ENCODE measurements at regions not wholly inside any gene's neighbourhood (a gene's known extent, or its start where the extent isn't known, plus 50 kb on each side); places are given as distances from the start of the nearest gene placed in this dataset.

- no peak for TF ChIP-seq PRDM6 (tag by site-specific recombination; IDR thresholded peaks at IDR 0.05)
- no peak for TF ChIP-seq ZBTB49 (tag by site-specific recombination; IDR thresholded peaks at IDR 0.05; ENCODE audit: low read depth)
- TF ChIP-seq IKZF3 (tag by site-specific recombination; IDR thresholded peaks at IDR 0.05) = no peak
- no peak for TF ChIP-seq CTCF (tag by site-specific recombination; IDR thresholded peaks at IDR 0.05)
- no peak for TF ChIP-seq ZNF24 (tag by site-specific recombination; IDR thresholded peaks at IDR 0.05)
- TF ChIP-seq ZNF791 (tag by site-specific recombination; IDR thresholded peaks at IDR 0.05) = no peak
- TF ChIP-seq, protein P1, sequence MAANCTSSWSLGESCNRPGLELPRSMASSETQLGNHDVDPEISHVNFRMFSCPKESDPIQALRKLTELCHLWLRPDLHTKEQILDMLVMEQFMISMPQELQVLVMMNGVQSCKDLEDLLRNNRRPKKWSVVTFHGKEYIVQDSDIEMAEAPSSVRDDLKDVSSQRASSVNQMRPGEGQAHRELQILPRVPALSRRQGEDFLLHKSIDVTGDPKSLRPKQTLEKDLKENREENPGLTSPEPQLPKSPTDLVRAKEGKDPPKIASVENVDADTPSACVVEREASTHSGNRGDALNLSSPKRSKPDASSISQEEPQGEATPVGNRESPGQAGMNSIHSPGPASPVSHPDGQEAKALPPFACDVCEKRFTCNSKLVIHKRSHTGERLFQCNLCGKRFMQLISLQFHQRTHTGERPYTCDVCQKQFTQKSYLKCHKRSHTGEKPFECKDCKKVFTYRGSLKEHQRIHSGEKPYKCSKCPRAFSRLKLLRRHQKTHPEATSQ (tag by site-specific recombination; IDR thresholded peaks at IDR 0.05) = no peak
These were observed 132.9 kb upstream of the RND3 start for GRCh38 chr2:150620416-150620815.

Data from HEK293 (cell line).